Endothelial cell of umbilical vein (primary cell): ENCODE measurements at regions not wholly inside any gene's neighbourhood (a gene's known extent, or its start where the extent isn't known, plus 50 kb on each side); places are given as distances from the start of the nearest gene placed in this dataset.

Experiments
- BruUV-seq: library from RNA; stranded (reverse); fragments of 400-500 nt; replicated peaks from 2 replicates; lab custom pipeline; 2021; lab: Mats Ljungman, UMichigan
- CTCF ChIA-PET: fragments of 300-600, 350-600 bp; sonication (Branson Sonifier 250); formaldehyde crosslinking; loops from one replicate; lab custom pipeline; 2021; ENCODE audit warnings: antibody characterized with exemption, inconsistent platforms; lab: Charles Lee
- POLR2A ChIA-PET: fragments of 300-600, 350-600 bp; sonication (Branson Sonifier 250); formaldehyde crosslinking; loops from one replicate; lab custom pipeline; 2021; ENCODE audit warnings: antibody characterized with exemption, inconsistent platforms; lab: Charles Lee
- DNase-seq: peaks from one replicate; pipeline ENCODE4 v3.0.0-alpha.2; 2011; ENCODE audit warnings: low read depth, low spot score
- FAIRE-seq: peaks from 2 replicates; lab custom pipeline; 2011; peaks lifted over from hg19 to GRCh38; lab: Jason Lieb, UNC
- H2AFZ ChIP-seq: 2 replicates; pipeline ENCODE4 v1.6.0; 2012; ENCODE audit warnings: low read depth, low read length, control low read depth, inconsistent platforms
- H3K27ac ChIP-seq: 2 replicates; pipeline ENCODE4 v1.5.1; 2011; ENCODE audit warnings: low read depth, mild to moderate bottlenecking, control low read depth, low read length, moderate library complexity; ENCODE audit not compliant: insufficient read depth
- H3K27me3 ChIP-seq, 2 experiments: 2 replicates each; pipeline versions ENCODE4 v1.6.0 to v1.6.1; 2011; ENCODE audit warnings: low read length in 2 of 2, mixed read lengths in 1 of 2; ENCODE audit not compliant: control insufficient read depth in 2 of 2, insufficient read depth in 2 of 2
- H3K36me3 ChIP-seq, 2 experiments: 2 replicates in 1 of 2; 3 replicates in 1 of 2; pipeline ENCODE4 v1.5.1; 2011; ENCODE audit warnings: low read length in 2 of 2, mild to moderate bottlenecking in 1 of 2, moderate library complexity in 1 of 2; ENCODE audit not compliant: control insufficient read depth in 2 of 2, insufficient read depth in 2 of 2; ENCODE audit errors: extremely low read depth in 1 of 2
- H3K4me1 ChIP-seq: 3 replicates; pipeline ENCODE4 v1.5.1; 2011; ENCODE audit warnings: mild to moderate bottlenecking, low read length; ENCODE audit not compliant: control insufficient read depth, insufficient read depth; ENCODE audit errors: extremely low read depth
- H3K4me2 ChIP-seq: 2 replicates; pipeline ENCODE4 v1.6.1; 2011; ENCODE audit warnings: low read length, control low read depth, mixed read lengths; ENCODE audit not compliant: insufficient read depth
- H3K4me3 ChIP-seq, 3 experiments: fragments of 200-600 bp in 1 of 3; sonication (generic), shearing (Covaris generic) in 1 of 3; replicated peaks in 1 of 3; 2 replicates each; pipeline ENCODE4 v1.5.1; 2011 to 2016; ENCODE audit warnings: control low read depth in 3 of 3, low read length in 3 of 3, mild to moderate bottlenecking in 2 of 3, inconsistent platforms in 1 of 3, low read depth in 1 of 3, moderate library complexity in 1 of 3; ENCODE audit not compliant: insufficient read depth in 1 of 3
- H3K79me2 ChIP-seq: 2 replicates; pipeline ENCODE4 v1.6.0; 2012; ENCODE audit warnings: low read length, inconsistent platforms; ENCODE audit not compliant: control insufficient read depth, insufficient read depth
- H3K9ac ChIP-seq: replicated peaks from 2 replicates; pipeline ENCODE3; 2011; ENCODE audit warnings: low read length, control low read depth; ENCODE audit not compliant: insufficient read depth; ENCODE audit errors: extremely low read depth
- H3K9me1 ChIP-seq: replicated peaks from 3 replicates; pipeline ENCODE4 v1.6.0; 2011; ENCODE audit warnings: mild to moderate bottlenecking, low read length; ENCODE audit not compliant: control insufficient read depth, insufficient read depth; ENCODE audit errors: extremely low read depth
- H3K9me3 ChIP-seq: replicated peaks from 2 replicates; pipeline ENCODE4 v1.5.1; 2012; ENCODE audit warnings: low read length, inconsistent platforms; ENCODE audit not compliant: control insufficient read depth, insufficient read depth
- H4K20me1 ChIP-seq: replicated peaks from 2 replicates; pipeline ENCODE3; 2011; ENCODE audit warnings: mild to moderate bottlenecking, low read length; ENCODE audit not compliant: control insufficient read depth, insufficient read depth; ENCODE audit errors: extremely low read depth
- CTCF ChIP-seq, 2 donors: IDR thresholded peaks; 1 replicate in 1 of 2; 2 replicates in 1 of 2; pipeline ENCODE4 v1.5.1; 2011; ENCODE audit warnings: low read length in 2 of 2, mild to moderate bottlenecking in 2 of 2, moderate library complexity in 2 of 2, control low read depth in 1 of 2, inconsistent platforms in 1 of 2, low read depth in 1 of 2; ENCODE audit not compliant: insufficient read depth in 1 of 2; ENCODE audit errors: extremely low read depth in 1 of 2
- EZH2 ChIP-seq: IDR thresholded peaks from 2 replicates; pipeline ENCODE4 v1.6.1; 2012; ENCODE audit warnings: borderline replicate concordance, low read depth, mild to moderate bottlenecking, moderate library complexity, low read length, inconsistent platforms; ENCODE audit not compliant: severe bottlenecking
- FOS ChIP-seq: IDR thresholded peaks from 2 replicates; pipeline ENCODE4 v1.6.1; 2011; ENCODE audit warnings: mild to moderate bottlenecking, low read length, moderate library complexity, borderline replicate concordance; ENCODE audit not compliant: insufficient read depth
- GATA2 ChIP-seq: IDR thresholded peaks from 2 replicates; pipeline ENCODE4 v1.7.0; 2011; ENCODE audit warnings: low read depth, mild to moderate bottlenecking, moderate library complexity, mixed read lengths, low read length; ENCODE audit not compliant: insufficient read length, insufficient read depth
- JUN ChIP-seq: IDR thresholded peaks from 2 replicates; pipeline ENCODE4 v1.6.1; 2011; ENCODE audit warnings: borderline replicate concordance, low read depth; ENCODE audit not compliant: insufficient read length, insufficient read depth
- MAX ChIP-seq: IDR thresholded peaks from 2 replicates; pipeline ENCODE4 v1.6.1; 2011; ENCODE audit not compliant: insufficient read depth, insufficient read length
- MYC ChIP-seq: IDR thresholded peaks from one replicate; pipeline ENCODE4 v1.6.1; 2011; ENCODE audit warnings: mild to moderate bottlenecking, low read depth, low read length
- POLR2A ChIP-seq: IDR thresholded peaks from 2 replicates; pipeline ENCODE4 v1.6.1; 2012; ENCODE audit warnings: low read depth, mild to moderate bottlenecking, control low read depth, low read length
- POLR2AphosphoS5 ChIP-seq: IDR thresholded peaks from 2 replicates; pipeline ENCODE4 v1.6.1; 2012; ENCODE audit warnings: low read depth, mild to moderate bottlenecking, control low read depth, low read length, moderate library complexity; ENCODE audit not compliant: insufficient read depth
- dilution Hi-C: fragments of 300-500 bp; cut with MboI; formaldehyde crosslinking; loops from one replicate; pipeline ENCODE4 v1.15.0; 2019; ENCODE audit warnings: low sequenced_read_pairs; ENCODE audit not compliant: extremely low pct_ligation_motif_present
- intact Hi-C: fragments of 100-400 bp; cut with micrococcal nuclease; formaldehyde crosslinking; loops from one replicate; pipeline ENCODE4 v1.10.0; 2022

GRCh38 chr5:17928581-17928981 lies 294.3 kb downstream of the TAF11L14 start:
- H3K9me1 ChIP-seq: no peaks in the 10 kb centered on the region
- BruUV-seq: no TSS peak
- H3K36me3 ChIP-seq: no peaks in the 10 kb centered on the region
- FAIRE-seq: no peak
- H4K20me1 ChIP-seq: no peaks in the 10 kb centered on the region
- no peak overlapping the region for H3K27ac ChIP-seq
- ChIA-PET POLR2A (no interaction called here), CTCF (interaction anchor here (1.3 kb wide), 1 partner anchor 10 kb away, joined by 3 read pairs; no protein-coding TSS in a partner anchor)
- H3K9ac ChIP-seq: no peak overlapping the region
- H3K27me3 ChIP-seq: no peaks in the 10 kb centered on the region
- no peaks in the 10 kb centered on the region for H3K4me1 ChIP-seq
- no peak for DNase-seq
- no peak for TF ChIP-seq GATA2
- H2AFZ ChIP-seq: no peak overlapping the region
- no peak overlapping the region for H3K4me3 ChIP-seq
- H3K9me3 ChIP-seq: no peaks in the 10 kb centered on the region
- intact Hi-C loops: no loop called here
- no peaks in the 10 kb centered on the region for H3K79me2 ChIP-seq
- dilution Hi-C loops: no loop called here
- no peak overlapping the region for H3K4me2 ChIP-seq

DNA sequence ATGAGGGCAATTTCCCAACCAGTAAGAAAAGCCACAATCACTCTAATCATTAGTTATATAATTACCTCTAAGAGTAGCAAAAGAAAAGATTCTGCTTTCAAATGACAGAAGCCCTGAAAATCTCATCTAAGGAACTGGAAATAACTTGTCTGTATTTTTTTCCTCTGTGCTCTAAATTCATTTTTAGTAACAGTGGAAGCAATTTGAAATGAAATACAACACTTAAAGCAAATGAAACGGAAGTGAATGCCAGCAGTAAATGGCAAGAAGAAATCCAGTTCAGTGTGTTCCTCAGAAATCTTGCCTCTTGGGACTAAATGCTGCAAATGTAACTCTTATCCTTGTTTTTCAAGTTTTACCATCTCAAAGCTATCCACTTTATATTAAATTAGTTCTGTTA lies 294.9 kb downstream of the TAF11L14 start:
- Histone ChIP-seq H2AFZ (no peak overlapping the region), H4K20me1 (no peaks in the 10 kb centered on the region), H3K27me3 (no peaks in the 10 kb centered on the region), H3K4me1 (no peaks in the 10 kb centered on the region), H3K79me2 (no peaks in the 10 kb centered on the region), H3K36me3 (no peaks in the 10 kb centered on the region), H3K4me3 (no peak overlapping the region), H3K27ac (no peak overlapping the region), H3K9me3 (no peaks in the 10 kb centered on the region), H3K4me2 (no peak overlapping the region), H3K9me1 (no peaks in the 10 kb centered on the region), H3K9ac (no peak overlapping the region)
- FAIRE-seq (no peak), DNase-seq (no peak)
- dilution Hi-C loops (no loop called here), intact Hi-C loops (no loop called here)
- POLR2A ChIA-PET: no interaction called here
- no TSS peak for BruUV-seq
- CTCF ChIA-PET: interaction anchor here (1.3 kb wide), 1 partner anchor 11 kb away, joined by 3 read pairs; no protein-coding TSS in a partner anchor
- no peak for TF ChIP-seq POLR2AphosphoS5
- no peak for TF ChIP-seq POLR2A
- no peak for TF ChIP-seq FOS
- no peak for TF ChIP-seq GATA2
- TF ChIP-seq CTCF (IDR thresholded peaks at IDR 0.05; ENCODE audit: extremely low read depth in 1 of 2, insufficient read depth in 1 of 2, low read depth in 1 of 2, low read length in 2 of 2): no peak
- no peak for TF ChIP-seq EZH2
- no peak for TF ChIP-seq MYC
- TF ChIP-seq MAX: no peak
- no peak for TF ChIP-seq JUN
